SJCRH30 (cell line): ENCODE measurements at regions not wholly inside any gene's neighbourhood (a gene's known extent, or its start where the extent isn't known, plus 50 kb on each side); places are given as distances from the start of the nearest gene placed in this dataset.
"Not testable (repeated sequence)": the region's sequence is repeated elsewhere in the genome, so short reads cannot be mapped to it uniquely, and the experiment has no call there.

Experiments
- DNase-seq, 2 experiments: peaks; one replicate each; pipeline ENCODE4 v3.0.0-alpha.2; 2015 to 2020
- H3K27ac ChIP-seq: fragments of 250-450 bp; sonication (Bioruptor Pico); 2 replicates; pipeline ENCODE4 v1.5.1; 2020; ENCODE audit warnings: mild to moderate bottlenecking, moderate library complexity
- H3K27me3 ChIP-seq: fragments of 250-450 bp; sonication (Bioruptor Pico); 2 replicates; pipeline ENCODE4 v1.5.1; 2020; ENCODE audit warnings: mild to moderate bottlenecking, moderate library complexity
- H3K36me3 ChIP-seq: fragments of 250-450 bp; sonication (Bioruptor Pico); 2 replicates; pipeline ENCODE4 v1.5.1; 2020; ENCODE audit warnings: mild to moderate bottlenecking, moderate library complexity
- H3K4me1 ChIP-seq: fragments of 250-450 bp; sonication (Bioruptor Pico); 2 replicates; pipeline ENCODE4 v1.5.1; 2020; ENCODE audit warnings: mild to moderate bottlenecking, moderate library complexity
- H3K4me3 ChIP-seq: fragments of 250-450 bp; sonication (Bioruptor Pico); 2 replicates; pipeline ENCODE4 v1.5.1; 2020; ENCODE audit warnings: mild to moderate bottlenecking, moderate library complexity
- H3K9me3 ChIP-seq: fragments of 250-450 bp; sonication (Bioruptor Pico); replicated peaks from 2 replicates; pipeline ENCODE4 v1.5.1; 2020; ENCODE audit warnings: mild to moderate bottlenecking, moderate library complexity

GRCh38 chr6:121596441-121596840 is 161.0 kb downstream of the GJA1 start:
- Histone ChIP-seq H3K27ac (no peak overlapping the region), H3K27me3 (no peaks in the 10 kb centered on the region), H3K4me3 (no peak overlapping the region), H3K36me3 (no peaks in the 10 kb centered on the region), H3K4me1 (no peaks in the 10 kb centered on the region), H3K9me3 (no peaks in the 10 kb centered on the region)
- no peak for DNase-seq

DNA sequence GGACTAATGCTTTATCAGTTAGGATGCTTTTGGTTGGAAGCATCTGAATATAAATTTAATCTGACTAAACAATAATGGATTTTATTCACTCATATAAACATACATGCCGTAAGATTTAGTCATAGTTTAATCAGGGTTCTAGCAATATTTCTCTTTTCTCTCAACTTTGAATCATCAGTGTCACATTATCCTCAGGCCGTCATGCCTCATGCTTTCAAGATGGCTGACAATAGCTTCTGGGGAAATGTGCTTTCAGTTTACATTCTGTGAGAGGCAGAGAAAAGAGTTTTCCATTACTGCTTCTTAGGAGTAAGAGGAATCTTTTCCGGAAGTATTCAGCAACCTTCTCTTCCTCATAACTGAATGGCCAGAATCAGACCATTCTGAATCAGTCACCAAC is 162.2 kb downstream of the GJA1 start:
- DNase-seq = no peak

GRCh38 chr6:121599331-121599730 is 163.9 kb downstream of the GJA1 start:
- not testable (repeated sequence) for DNase-seq, H3K27me3 ChIP-seq, H3K4me1 ChIP-seq, H3K36me3 ChIP-seq, H3K27ac ChIP-seq, H3K4me3 ChIP-seq, H3K9me3 ChIP-seq

More for the DNA sequence above, 162.2 kb downstream of the GJA1 start:
- Histone ChIP-seq H3K4me1 (no peaks in the 10 kb centered on the region), H3K27ac (no peak overlapping the region), H3K27me3 (no peaks in the 10 kb centered on the region), H3K9me3 (no peaks in the 10 kb centered on the region), H3K4me3 (no peak overlapping the region), H3K36me3 (no peaks in the 10 kb centered on the region)

GRCh38 chr6:121600389-121601168 is 165.1 kb downstream of the GJA1 start:
- no peak for DNase-seq
- Histone ChIP-seq H3K27ac (no peak overlapping the region), H3K9me3 (no peaks in the 10 kb centered on the region), H3K4me1 (no peaks in the 10 kb centered on the region), H3K36me3 (no peaks in the 10 kb centered on the region), H3K27me3 (no peaks in the 10 kb centered on the region), H3K4me3 (no peak overlapping the region)

- H3K27ac ChIP-seq = no peak overlapping the region
- H3K27me3 ChIP-seq = no peaks in the 10 kb centered on the region
- no peak for DNase-seq
- no peaks in the 10 kb centered on the region for H3K9me3 ChIP-seq
- H3K4me1 ChIP-seq = no peaks in the 10 kb centered on the region
- no peaks in the 10 kb centered on the region for H3K36me3 ChIP-seq
- H3K4me3 ChIP-seq = no peak overlapping the region
Measured at GRCh38 chr6:121603486-121603885, 168.0 kb downstream of the GJA1 start.

DNA sequence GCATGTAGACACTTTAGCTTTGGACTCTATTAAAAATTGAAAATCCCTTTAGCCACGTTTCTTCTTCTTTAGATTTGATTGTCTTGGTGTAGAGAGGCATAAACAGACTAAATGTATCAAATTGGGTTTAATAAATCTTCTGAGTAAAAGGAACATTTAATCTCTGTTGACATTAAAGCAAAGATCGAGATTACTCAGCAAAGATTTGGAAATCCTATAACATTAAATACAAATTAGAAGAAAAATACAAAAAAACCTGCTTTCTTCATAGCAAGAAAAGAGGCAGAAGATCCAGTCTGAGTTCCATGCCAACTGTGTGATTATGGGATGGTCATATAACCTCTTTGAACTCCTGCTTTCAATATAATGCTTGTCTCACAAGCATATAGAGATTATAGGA is 172.3 kb downstream of the GJA1 start:
- Histone ChIP-seq H3K4me1 (no peaks in the 10 kb centered on the region), H3K27me3 (no peaks in the 10 kb centered on the region), H3K9me3 (no peaks in the 10 kb centered on the region), H3K4me3 (no peak overlapping the region), H3K27ac (no peak overlapping the region), H3K36me3 (no peaks in the 10 kb centered on the region)
- no peak for DNase-seq

DNA sequence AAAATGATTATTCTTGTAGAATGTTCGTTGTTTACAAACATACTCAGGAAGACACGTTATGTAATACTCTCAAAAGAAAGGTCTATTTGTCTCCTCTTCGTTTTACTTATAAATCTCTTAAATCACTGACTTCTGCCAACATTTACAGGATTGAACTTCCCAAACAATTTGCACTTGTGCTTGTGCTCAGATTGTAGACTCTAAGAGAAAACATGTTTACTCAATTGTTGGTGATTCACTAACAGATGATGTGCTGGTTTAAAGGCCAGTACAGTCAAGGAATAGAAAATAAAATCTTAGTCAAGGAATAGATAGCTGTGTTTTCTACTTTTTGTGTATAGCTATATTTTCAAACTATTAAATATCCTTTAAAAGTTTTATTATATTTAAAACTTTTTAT is 172.8 kb downstream of the GJA1 start:
- Histone ChIP-seq H3K4me3 (no peak overlapping the region), H3K27ac (no peak overlapping the region), H3K36me3 (no peaks in the 10 kb centered on the region), H3K4me1 (no peaks in the 10 kb centered on the region), H3K9me3 (no peaks in the 10 kb centered on the region), H3K27me3 (no peaks in the 10 kb centered on the region)
- no peak for DNase-seq

DNA sequence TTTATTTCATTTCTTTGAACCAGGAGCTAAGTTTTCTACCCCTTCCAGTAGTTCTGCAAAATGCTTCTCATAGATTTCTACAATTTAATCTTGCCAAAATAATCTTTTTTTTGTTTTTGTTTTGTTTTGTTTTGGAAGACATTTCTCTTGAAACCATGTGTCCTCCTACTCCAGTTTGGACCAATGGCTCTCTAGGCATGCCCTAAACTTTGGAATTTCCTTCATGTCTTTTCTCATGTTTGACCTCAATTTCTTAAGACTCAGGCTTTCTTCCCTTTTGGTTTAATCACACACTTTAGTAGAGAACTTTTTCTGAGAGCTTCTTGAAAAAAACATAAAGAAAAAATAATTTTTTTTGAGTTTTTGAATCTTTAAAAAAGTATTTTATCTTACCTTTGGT is 173.8 kb downstream of the GJA1 start:
- no peaks in the 10 kb centered on the region for H3K36me3 ChIP-seq
- no peaks in the 10 kb centered on the region for H3K4me1 ChIP-seq
- no peaks in the 10 kb centered on the region for H3K27me3 ChIP-seq
- H3K9me3 ChIP-seq = no peaks in the 10 kb centered on the region
- no peak overlapping the region for H3K4me3 ChIP-seq
- DNase-seq = no peak
- H3K27ac ChIP-seq = no peak overlapping the region

GRCh38 chr6:121612927-121613326 is 177.5 kb downstream of the GJA1 start:
- Histone ChIP-seq H3K27ac (no peak overlapping the region), H3K36me3 (no peaks in the 10 kb centered on the region), H3K27me3 (no peaks in the 10 kb centered on the region), H3K4me1 (no peaks in the 10 kb centered on the region), H3K4me3 (no peak overlapping the region), H3K9me3 (no peaks in the 10 kb centered on the region)
- no peak for DNase-seq

DNA sequence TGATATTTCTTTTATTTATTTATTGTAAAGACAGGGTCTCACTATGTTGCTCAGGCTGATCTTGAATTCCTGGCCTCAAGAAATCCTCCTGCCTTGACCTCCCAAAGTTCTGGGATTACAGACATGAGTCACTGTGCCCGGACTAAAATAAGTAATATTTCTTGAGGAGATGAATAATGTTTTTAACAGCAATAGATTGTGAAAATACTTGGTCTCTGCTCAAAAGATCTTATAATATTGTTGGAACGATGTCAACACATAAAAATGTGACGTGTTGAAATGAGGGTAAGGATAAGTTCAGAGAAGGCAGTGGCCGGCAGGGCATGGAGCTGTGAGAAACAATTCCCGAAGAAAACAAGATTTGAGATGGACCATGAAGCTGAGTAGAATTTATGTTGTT is 178.7 kb downstream of the GJA1 start:
- H3K27ac ChIP-seq = no peak overlapping the region
- H3K36me3 ChIP-seq = no peaks in the 10 kb centered on the region
- no peak overlapping the region for H3K4me3 ChIP-seq
- no peaks in the 10 kb centered on the region for H3K9me3 ChIP-seq
- no peak for DNase-seq
- no peaks in the 10 kb centered on the region for H3K4me1 ChIP-seq
- no peaks in the 10 kb centered on the region for H3K27me3 ChIP-seq

DNA sequence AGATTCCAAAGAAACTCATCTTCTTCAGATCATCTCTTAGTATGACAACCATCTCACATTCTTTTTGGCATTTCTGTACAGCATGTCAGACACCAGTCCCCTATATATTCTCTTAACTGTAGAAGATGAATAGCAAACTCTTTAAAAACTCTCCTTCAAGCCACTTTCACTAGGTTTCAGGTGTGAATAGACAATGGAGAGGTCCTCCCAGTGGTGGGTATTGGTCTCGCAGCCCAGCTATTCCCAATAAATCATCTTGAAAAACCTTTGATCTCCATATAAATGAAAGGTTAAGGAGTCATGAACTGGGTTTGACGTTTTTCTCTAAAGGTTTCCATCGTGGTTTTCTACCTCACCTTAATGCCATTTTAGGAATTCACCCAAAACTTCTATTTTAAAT is 180.0 kb downstream of the GJA1 start:
- no peaks in the 10 kb centered on the region for H3K27me3 ChIP-seq
- no peaks in the 10 kb centered on the region for H3K9me3 ChIP-seq
- no peak overlapping the region for H3K27ac ChIP-seq
- no peaks in the 10 kb centered on the region for H3K4me1 ChIP-seq
- no peak for DNase-seq
- no peak overlapping the region for H3K4me3 ChIP-seq
- no peaks in the 10 kb centered on the region for H3K36me3 ChIP-seq

GRCh38 chr6:121616406-121616805 is 181.0 kb downstream of the GJA1 start:
- DNase-seq = no peak
- Histone ChIP-seq H3K27ac (no peak overlapping the region), H3K9me3 (no peaks in the 10 kb centered on the region), H3K36me3 (no peaks in the 10 kb centered on the region), H3K4me1 (no peaks in the 10 kb centered on the region), H3K27me3 (no peaks in the 10 kb centered on the region), H3K4me3 (no peak overlapping the region)

GRCh38 chr6:121617388-121617787 is 181.9 kb downstream of the GJA1 start:
- no peak for DNase-seq
- no peaks in the 10 kb centered on the region for H3K4me1 ChIP-seq
- H3K4me3 ChIP-seq = no peak overlapping the region
- no peak overlapping the region for H3K27ac ChIP-seq
- H3K9me3 ChIP-seq = no peaks in the 10 kb centered on the region
- H3K36me3 ChIP-seq = no peaks in the 10 kb centered on the region
- no peaks in the 10 kb centered on the region for H3K27me3 ChIP-seq

GRCh38 chr6:121619013-121619412 is 183.6 kb downstream of the GJA1 start:
- no peaks in the 10 kb centered on the region for H3K4me1 ChIP-seq
- H3K4me3 ChIP-seq = no peak overlapping the region
- H3K36me3 ChIP-seq = no peaks in the 10 kb centered on the region
- H3K27ac ChIP-seq = no peak overlapping the region
- DNase-seq = no peak
- no peaks in the 10 kb centered on the region for H3K9me3 ChIP-seq
- no peaks in the 10 kb centered on the region for H3K27me3 ChIP-seq

GRCh38 chr6:121619987-121620740 is 184.7 kb downstream of the GJA1 start:
- Histone ChIP-seq H3K27ac (no peak overlapping the region), H3K4me3 (no peak overlapping the region), H3K27me3 (no peaks in the 10 kb centered on the region), H3K4me1 (no peaks in the 10 kb centered on the region), H3K9me3 (no peaks in the 10 kb centered on the region), H3K36me3 (no peaks in the 10 kb centered on the region)
- no peak for DNase-seq

- Histone ChIP-seq H3K9me3 (no peaks in the 10 kb centered on the region), H3K27ac (no peak overlapping the region), H3K4me1 (no peaks in the 10 kb centered on the region), H3K27me3 (no peaks in the 10 kb centered on the region), H3K36me3 (no peaks in the 10 kb centered on the region), H3K4me3 (no peak overlapping the region)
- no peak for DNase-seq
Measured at GRCh38 chr6:121627761-121628160, 192.3 kb downstream of the GJA1 start.
